ENCODE measurements at regions not wholly inside any gene's neighbourhood (a gene's known extent, or its start where the extent isn't known, plus 50 kb on each side); places are given as distances from the start of the nearest gene placed in this dataset.

DNA sequence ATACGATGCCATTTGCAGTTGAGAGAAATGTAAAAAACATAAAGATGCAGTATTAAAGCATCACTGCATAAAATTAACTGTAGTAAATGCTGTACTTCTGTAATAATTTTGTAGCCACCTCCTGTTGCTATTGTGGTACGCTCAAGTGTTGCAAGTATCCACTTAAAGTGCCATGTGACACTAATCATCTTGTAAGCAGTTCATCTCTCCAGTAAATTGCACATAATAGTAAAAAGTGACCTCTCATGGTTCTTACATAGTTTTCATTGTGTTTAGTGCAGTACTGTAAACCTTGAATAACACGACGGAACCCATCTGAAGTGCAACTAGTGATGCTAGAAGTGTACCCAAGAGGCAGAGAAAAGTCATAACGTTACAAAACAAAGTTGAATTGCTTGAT lies 190.1 kb upstream of the VGLL2 start:
- no peak overlapping the region for H3K4me3 ChIP-seq (ENCODE audit: low read length)
- no peak for DNase-seq (ENCODE audit: low read depth, low spot score)

DNA sequence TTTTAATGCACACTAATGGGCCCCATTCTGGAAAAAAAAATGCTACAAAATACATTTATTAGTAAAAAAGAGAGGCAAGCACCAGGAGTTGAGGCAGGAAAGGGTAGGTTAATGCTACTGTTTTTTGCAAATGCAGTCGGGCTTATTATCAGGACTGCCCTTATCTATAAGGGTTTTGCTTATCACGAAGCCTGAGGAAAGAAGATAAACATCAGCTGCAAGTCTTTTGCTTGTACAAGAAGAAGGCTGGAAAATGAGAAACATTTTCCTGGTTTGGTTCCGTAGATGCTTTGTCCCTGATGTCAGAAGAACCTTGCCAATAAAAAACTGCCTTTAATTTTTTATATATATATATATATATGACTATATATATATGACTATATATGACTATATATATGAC lies 189.3 kb upstream of the VGLL2 start:
- DNase-seq (ENCODE audit: low read depth, low spot score) = no peak
- H3K4me3 ChIP-seq (ENCODE audit: low read length) = no peak overlapping the region

DNA sequence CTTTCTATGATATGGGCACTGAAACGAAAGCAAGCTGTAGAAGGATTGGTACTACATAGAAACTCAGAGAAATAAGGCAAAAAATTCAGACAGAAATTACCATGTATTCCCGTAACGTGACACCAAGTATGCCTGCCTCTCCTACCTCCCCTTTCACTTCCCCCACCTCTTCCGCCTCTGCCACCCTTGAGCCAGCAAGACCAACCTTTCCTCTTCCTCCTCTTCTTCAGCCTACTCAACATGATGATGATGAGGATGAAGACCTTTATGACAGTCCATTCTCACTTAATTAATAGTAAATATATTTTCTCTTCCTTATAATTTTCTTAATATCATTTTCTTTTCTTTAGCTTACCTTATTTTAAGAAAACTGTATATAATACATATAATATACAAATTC lies 188.1 kb upstream of the VGLL2 start:
- DNase-seq (ENCODE audit: low read depth, low spot score) = no peak
- H3K4me3 ChIP-seq (ENCODE audit: low read length) = no peak overlapping the region

- no peak overlapping the region for H3K4me3 ChIP-seq (ENCODE audit: low read length)
- no peak for DNase-seq (ENCODE audit: low read depth, low spot score)
Measured at GRCh38 chr6:117078624-117079023, 186.7 kb upstream of the VGLL2 start.

- no peak for DNase-seq (ENCODE audit: low read depth, low spot score)
- H3K4me3 ChIP-seq (ENCODE audit: low read length) = no peak overlapping the region
Measured at GRCh38 chr6:117079951-117080350, 185.4 kb upstream of the VGLL2 start.

- H3K4me3 ChIP-seq (ENCODE audit: low read length) = no peak overlapping the region
- DNase-seq (ENCODE audit: low read depth, low spot score) = no peak
Measured at GRCh38 chr6:117089604-117090003, 175.8 kb upstream of the VGLL2 start.

- no peak overlapping the region for H3K4me3 ChIP-seq (ENCODE audit: low read length)
- DNase-seq (ENCODE audit: low read depth, low spot score) = no peak
Measured at GRCh38 chr6:117110146-117110545, 155.2 kb upstream of the VGLL2 start.

DNA sequence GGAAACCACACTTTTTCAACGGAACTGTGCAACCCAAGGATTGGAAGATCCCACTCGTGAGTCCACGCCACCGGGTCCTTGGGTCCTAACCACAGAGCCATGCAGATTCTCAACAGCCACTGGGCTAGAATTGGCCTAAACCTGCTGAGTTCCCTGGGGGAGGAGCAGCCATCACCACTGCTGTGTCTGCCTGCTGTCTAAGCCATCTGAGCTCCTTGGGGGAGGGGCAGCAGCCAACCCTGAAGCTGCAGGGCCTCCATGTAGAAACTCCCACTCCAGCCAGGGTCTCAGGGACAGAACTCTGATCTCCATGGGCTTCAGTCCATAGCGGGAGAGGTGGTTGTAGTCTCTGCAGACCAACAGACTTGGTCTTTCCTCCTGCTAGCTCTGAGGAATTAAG lies 154.6 kb upstream of the VGLL2 start:
- DNase-seq (ENCODE audit: low read depth, low spot score) = no peak
- H3K4me3 ChIP-seq (ENCODE audit: low read length) = no peak overlapping the region

DNA sequence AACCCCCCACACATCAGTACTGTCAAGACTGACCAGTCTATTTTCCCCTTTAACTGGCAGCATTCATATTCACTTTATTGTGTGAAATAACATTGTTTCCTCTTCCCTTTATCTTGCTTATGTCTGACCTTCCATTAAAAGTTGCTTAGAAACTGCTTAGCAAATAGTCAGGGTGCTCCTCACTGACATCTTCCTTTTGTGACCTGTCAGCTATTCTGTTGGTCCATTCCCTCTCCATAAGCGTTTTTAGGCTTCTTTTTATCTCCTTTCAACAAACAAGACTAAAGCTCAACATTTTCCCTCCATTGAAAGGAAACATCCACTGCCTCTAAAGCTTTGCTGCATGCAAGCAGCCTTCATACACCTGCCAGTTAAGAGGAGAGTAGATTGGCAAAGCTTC lies 147.7 kb upstream of the VGLL2 start:
- no peak overlapping the region for H3K4me3 ChIP-seq (ENCODE audit: low read length)
- DNase-seq (ENCODE audit: low read depth, low spot score) = no peak

- H3K4me3 ChIP-seq (ENCODE audit: low read length) = no peak overlapping the region
- DNase-seq (ENCODE audit: low read depth, low spot score) = no peak
Measured at GRCh38 chr6:117118490-117118889, 146.9 kb upstream of the VGLL2 start.

- no peak overlapping the region for H3K4me3 ChIP-seq (ENCODE audit: low read length)
- DNase-seq (ENCODE audit: low read depth, low spot score) = no peak
Measured at GRCh38 chr6:117126213-117126612, 139.1 kb upstream of the VGLL2 start.

GRCh38 chr6:117128052-117128451 lies 137.3 kb upstream of the VGLL2 start:
- DNase-seq (ENCODE audit: low read depth, low spot score) = no peak
- no peak overlapping the region for H3K4me3 ChIP-seq (ENCODE audit: low read length)

DNA sequence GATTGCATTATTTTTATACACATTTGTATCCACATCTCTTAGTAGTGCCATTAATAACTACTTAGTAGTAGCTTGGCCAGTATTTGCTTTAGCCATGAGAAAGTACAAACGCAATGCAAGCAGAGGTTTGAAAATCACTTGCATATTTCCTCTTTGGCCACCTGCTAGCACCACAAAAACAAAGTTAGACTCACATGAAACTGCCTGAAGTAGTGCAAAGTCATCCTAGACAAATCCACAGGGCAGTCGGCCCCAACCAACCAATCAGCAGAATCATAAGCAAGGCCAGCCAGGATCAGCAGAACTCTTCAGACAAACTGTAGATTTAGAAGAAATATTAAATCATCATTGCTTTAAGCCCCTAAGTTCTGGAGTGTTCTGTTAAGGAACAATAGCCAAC lies 135.2 kb upstream of the VGLL2 start:
- no peak overlapping the region for H3K4me3 ChIP-seq (ENCODE audit: low read length)
- no peak for DNase-seq (ENCODE audit: low read depth, low spot score)

- DNase-seq (ENCODE audit: low read depth, low spot score) = no peak
Measured at GRCh38 chr6:117136702-117137101, 128.7 kb upstream of the VGLL2 start.

DNA sequence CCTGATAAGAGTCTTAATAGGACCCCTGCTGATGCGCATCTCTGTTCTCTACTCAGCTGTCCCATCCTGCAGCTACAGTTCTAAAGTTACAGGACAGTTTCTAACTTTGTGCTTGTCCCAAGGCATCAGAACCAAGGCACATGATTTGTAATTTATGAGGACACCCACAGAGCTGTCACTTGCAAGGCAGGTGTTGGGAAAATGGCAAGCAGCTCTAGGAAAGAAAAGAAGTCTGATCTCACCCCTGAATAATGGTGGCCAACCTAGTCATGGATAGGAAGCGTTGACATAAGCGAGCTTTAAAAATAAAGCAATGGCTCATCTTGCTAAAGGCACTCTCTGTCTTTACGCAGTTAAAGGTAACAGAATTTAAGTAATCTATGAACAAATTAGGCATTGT lies 127.6 kb upstream of the VGLL2 start:
- no peak for DNase-seq (ENCODE audit: low read depth, low spot score)
- H3K4me3 ChIP-seq (ENCODE audit: low read length) = no peak overlapping the region

More at GRCh38 chr6:117136702-117137101, 128.7 kb upstream of the VGLL2 start:
- H3K4me3 ChIP-seq (ENCODE audit: low read length) = no peak overlapping the region

DNA sequence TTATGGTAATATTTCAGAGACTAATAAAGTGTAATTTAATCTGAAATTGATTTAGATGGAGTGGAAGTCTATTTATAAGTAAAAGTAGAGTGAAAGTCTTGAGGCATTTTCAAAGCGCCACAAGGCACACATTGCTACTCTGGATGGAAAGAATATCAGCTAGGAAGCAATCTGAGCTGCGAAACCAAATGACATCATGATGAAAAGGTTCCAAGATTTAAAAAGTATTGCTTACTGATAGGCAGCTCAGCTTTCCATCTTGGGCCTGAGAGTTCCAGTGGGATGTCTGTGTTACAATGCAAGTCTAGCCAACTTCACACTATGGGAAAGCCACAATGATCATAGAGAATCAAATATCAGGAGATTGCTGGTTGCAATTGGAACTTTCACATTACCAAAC lies 126.9 kb upstream of the VGLL2 start:
- DNase-seq (ENCODE audit: low read depth, low spot score) = no peak
- no peak overlapping the region for H3K4me3 ChIP-seq (ENCODE audit: low read length)

DNA sequence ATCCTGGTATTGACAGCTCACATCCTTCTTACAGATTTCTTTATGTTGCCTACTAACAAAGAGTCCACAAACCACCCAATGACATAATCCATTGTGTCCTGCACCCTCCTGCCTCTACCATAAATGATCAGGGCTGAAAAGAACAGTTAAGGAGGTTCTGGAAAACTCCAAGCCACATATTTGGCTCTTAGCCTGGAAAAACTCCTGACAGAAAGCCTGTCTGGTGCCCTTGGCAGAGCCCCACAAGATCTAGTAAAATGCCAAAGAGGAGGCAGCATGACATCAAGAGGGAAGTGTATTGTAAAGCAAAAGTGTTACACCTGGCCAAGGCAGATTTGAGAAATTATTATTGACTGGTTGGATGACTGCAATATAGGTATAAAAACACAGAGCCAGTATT lies 126.4 kb upstream of the VGLL2 start:
- no peak for DNase-seq (ENCODE audit: low read depth, low spot score)
- H3K4me3 ChIP-seq (ENCODE audit: low read length) = no peak overlapping the region

GRCh38 chr6:117142142-117142541 lies 123.2 kb upstream of the VGLL2 start:
- no peak overlapping the region for H3K4me3 ChIP-seq (ENCODE audit: low read length)
- DNase-seq (ENCODE audit: low read depth, low spot score) = no peak

DNA sequence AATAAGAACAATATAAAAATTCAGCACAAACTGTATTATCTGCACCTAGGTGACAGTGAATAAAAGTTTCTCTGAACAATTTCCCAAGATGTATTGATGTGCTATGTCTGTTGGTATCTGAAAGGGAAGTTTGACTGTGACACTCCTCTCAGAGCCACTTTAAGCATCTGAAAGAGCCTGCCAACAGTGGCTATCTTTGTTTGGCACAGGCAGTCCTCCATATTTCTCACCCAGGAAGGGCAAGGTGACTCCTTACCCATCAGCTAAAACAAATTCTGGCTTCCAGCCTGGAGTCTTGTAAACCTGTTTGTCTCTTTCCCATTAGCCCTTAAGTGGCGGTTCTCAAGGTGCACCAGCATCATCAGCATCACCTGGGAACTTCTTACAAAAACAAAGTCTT lies 122.4 kb upstream of the VGLL2 start:
- DNase-seq (ENCODE audit: low read depth, low spot score) = no peak
- no peak overlapping the region for H3K4me3 ChIP-seq (ENCODE audit: low read length)

- no peak for DNase-seq (ENCODE audit: low read depth, low spot score)
- H3K4me3 ChIP-seq (ENCODE audit: low read length) = no peak overlapping the region
Measured at GRCh38 chr6:117143647-117144046, 121.7 kb upstream of the VGLL2 start.

- DNase-seq (ENCODE audit: low read depth, low spot score) = no peak
- no peak overlapping the region for H3K4me3 ChIP-seq (ENCODE audit: low read length)
Measured at GRCh38 chr6:117145940-117146339, 119.4 kb upstream of the VGLL2 start.

DNA sequence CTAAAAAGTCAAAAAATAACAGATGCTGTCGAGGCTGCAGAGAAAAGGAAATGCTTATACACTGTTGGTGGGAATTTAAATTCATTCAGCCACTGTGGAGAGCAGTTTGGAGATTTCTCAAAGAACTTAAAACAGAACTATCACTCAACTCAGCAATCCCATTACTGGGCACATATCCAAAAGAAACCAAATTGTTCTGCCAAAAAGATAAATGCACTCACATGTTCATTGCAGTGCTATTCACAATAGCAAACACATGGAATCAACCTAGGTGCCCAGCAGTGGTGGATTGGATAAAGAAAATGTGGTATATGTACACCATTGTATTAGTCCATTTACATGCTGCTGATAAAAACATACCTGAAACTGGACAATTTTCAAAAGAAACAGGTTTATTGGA lies 116.0 kb upstream of the VGLL2 start:
- DNase-seq (ENCODE audit: low read depth, low spot score) = no peak
- H3K4me3 ChIP-seq (ENCODE audit: low read length) = no peak overlapping the region

Data from Jurkat, Clone E6-1 (cell line).